Neural progenitor cell (in vitro differentiated cells): ENCODE measurements at regions not wholly inside any gene's neighbourhood (a gene's known extent, or its start where the extent isn't known, plus 50 kb on each side); places are given as distances from the start of the nearest gene placed in this dataset.

Source experiments
- DNase-seq: peaks from one replicate; pipeline ENCODE4 v3.0.0-alpha.2; 2016; ENCODE audit warnings: low spot score
- H2AFZ ChIP-seq: fragments of 200-600 bp; sonication (generic); replicated peaks from 2 replicates; pipeline ENCODE4 v1.6.1; 2016; ENCODE audit warnings: antibody characterized with exemption
- H3F3A ChIP-seq: fragments of 200-600 bp; sonication (generic); 2 replicates; pipeline ENCODE4 v1.6.1; 2016; ENCODE audit warnings: antibody characterized with exemption, low read depth
- H3K27ac ChIP-seq: fragments of 200-600 bp; sonication (generic); 2 replicates; pipeline ENCODE4 v1.5.1; 2016; ENCODE audit warnings: mild to moderate bottlenecking
- H3K27me3 ChIP-seq: fragments of 200-600 bp; sonication (generic); 2 replicates; pipeline ENCODE4 v1.6.1; 2016; ENCODE audit warnings: mild to moderate bottlenecking, moderate library complexity
- H3K36me3 ChIP-seq: fragments of 200-600 bp; sonication (generic); 2 replicates; pipeline ENCODE4 v1.5.1; 2016
- H3K4me1 ChIP-seq: fragments of 200-600 bp; sonication (generic); 2 replicates; pipeline ENCODE4 v1.6.1; 2016; ENCODE audit warnings: mixed run types
- H3K4me2 ChIP-seq: fragments of 200-600 bp; sonication (generic); 2 replicates; pipeline ENCODE4 v1.6.1; 2016
- H3K4me3 ChIP-seq: fragments of 200-600 bp; sonication (generic); 2 replicates; pipeline ENCODE4 v1.5.1; 2016
- H3K79me2 ChIP-seq: fragments of 200-600 bp; sonication (generic); 2 replicates; pipeline ENCODE4 v1.6.1; 2016; ENCODE audit warnings: low read depth
- H3K9ac ChIP-seq: fragments of 200-600 bp; sonication (generic); 2 replicates; pipeline ENCODE4 v1.6.1; 2016
- H3K9me3 ChIP-seq: fragments of 200-600 bp; sonication (generic); 2 replicates; pipeline ENCODE4 v1.5.1; 2016; ENCODE audit warnings: low read depth
- H4K20me1 ChIP-seq: fragments of 200-600 bp; sonication (generic); 2 replicates; pipeline ENCODE4 v1.6.1; 2016; ENCODE audit warnings: low read depth
- H3K27ac Mint-ChIP-seq: 3 replicates; pipeline ENCODE4 v1.8.0; 2021; ENCODE audit warnings: mixed read lengths
- H3K27me3 Mint-ChIP-seq: 2 replicates; pipeline ENCODE4 v1.8.0; 2022; ENCODE audit warnings: low read depth, mild to moderate bottlenecking, inconsistent platforms, moderate library complexity, mixed read lengths; ENCODE audit not compliant: insufficient read depth
- H3K36me3 Mint-ChIP-seq: 3 replicates; pipeline ENCODE4 v1.8.0; 2021; ENCODE audit warnings: mixed read lengths
- H3K4me1 Mint-ChIP-seq: 3 replicates; pipeline ENCODE4 v1.8.0; 2021; ENCODE audit warnings: mixed read lengths
- H3K4me3 Mint-ChIP-seq: 3 replicates; pipeline ENCODE4 v1.8.0; 2021; ENCODE audit warnings: mild to moderate bottlenecking, moderate library complexity, mixed read lengths
- H3K9me3 Mint-ChIP-seq: 3 replicates; pipeline ENCODE4 v1.8.0; 2020; ENCODE audit warnings: mixed read lengths
- CTCF ChIP-seq: fragments of 200-600 bp; sonication (generic); IDR thresholded peaks from 2 replicates; pipeline ENCODE4 v1.5.1; 2017; ENCODE audit warnings: antibody characterized with exemption, mild to moderate bottlenecking
- EZH2 ChIP-seq: fragments of 200-600 bp; sonication (generic); IDR thresholded peaks from 2 replicates; pipeline ENCODE4 v1.6.1; 2017; ENCODE audit warnings: antibody characterized with exemption, mild to moderate bottlenecking, moderate library complexity
- EZH2phosphoT487 ChIP-seq: fragments of 200-600 bp; sonication (generic); IDR thresholded peaks from 2 replicates; pipeline ENCODE4 v1.6.1; 2017; ENCODE audit warnings: antibody characterized with exemption

DNA sequence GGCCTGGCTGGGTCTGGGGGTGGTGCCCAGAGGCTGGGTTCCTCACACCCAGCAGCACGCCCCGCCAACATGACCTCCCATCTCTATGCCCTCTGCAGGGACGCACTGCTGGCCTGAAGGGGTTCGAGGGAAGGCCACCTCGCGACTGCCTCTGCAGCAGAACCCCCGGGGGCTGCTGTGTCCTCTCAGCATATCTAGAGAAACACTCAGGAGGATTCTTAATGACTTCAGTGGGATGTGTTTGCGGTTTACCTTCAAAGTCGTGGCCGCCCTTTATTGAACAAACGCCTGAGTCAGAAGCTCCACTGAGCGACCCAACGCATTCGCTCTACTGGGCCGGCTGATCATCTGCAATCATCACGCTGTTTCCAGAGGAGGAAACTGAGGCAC, 54.8 kb upstream of the GATA5 start:
- Mint-ChIP-seq H3K4me3 (no peak overlapping the region), H3K4me1 (peaks cover 23% of the 10 kb centered on the region), H3K36me3 (no peaks in the 10 kb centered on the region), H3K9me3 (peaks cover 2% of the 10 kb centered on the region), H3K27me3 (peaks cover 8% of the 10 kb centered on the region), H3K27ac (peak overlapping the region; percentile 51)
- Histone ChIP-seq H3K9me3 (no peaks in the 10 kb centered on the region), H3K4me1 (no peaks in the 10 kb centered on the region), H3K36me3 (no peaks in the 10 kb centered on the region), H3F3A (no peaks in the 10 kb centered on the region), H3K27me3 (no peaks in the 10 kb centered on the region), H3K4me3 (no peak overlapping the region), H3K9ac (no peak overlapping the region), H3K4me2 (no peak overlapping the region), H2AFZ (no peak overlapping the region), H4K20me1 (no peaks in the 10 kb centered on the region), H3K27ac (no peak overlapping the region), H3K79me2 (no peaks in the 10 kb centered on the region)
- TF ChIP-seq EZH2 = no peak
- TF ChIP-seq CTCF = no peak
- TF ChIP-seq EZH2phosphoT487 = no peak
- no peak for DNase-seq

- H3K4me3 ChIP-seq = no peak overlapping the region
- H3K4me1 ChIP-seq = no peaks in the 10 kb centered on the region
- H3F3A ChIP-seq = no peaks in the 10 kb centered on the region
- Mint-ChIP-seq H3K36me3 (no peaks in the 10 kb centered on the region), H3K27ac (peak overlapping the region; percentile 53), H3K4me3 (no peak overlapping the region), H3K4me1 (peaks cover 19% of the 10 kb centered on the region), H3K9me3 (no peaks in the 10 kb centered on the region), H3K27me3 (peaks cover 6% of the 10 kb centered on the region)
- no peaks in the 10 kb centered on the region for H3K36me3 ChIP-seq
- no peak overlapping the region for H3K4me2 ChIP-seq
- H3K9me3 ChIP-seq = no peaks in the 10 kb centered on the region
- no peak overlapping the region for H3K9ac ChIP-seq
- no peaks in the 10 kb centered on the region for H3K79me2 ChIP-seq
- no peaks in the 10 kb centered on the region for H3K27me3 ChIP-seq
- no peak overlapping the region for H2AFZ ChIP-seq
- no peak for TF ChIP-seq EZH2phosphoT487
- no peak for TF ChIP-seq CTCF
- no peak for TF ChIP-seq EZH2
- H3K27ac ChIP-seq = no peak overlapping the region
- no peak for DNase-seq
- no peaks in the 10 kb centered on the region for H4K20me1 ChIP-seq
Measured at GRCh38 chr20:62531046-62531838, 55.4 kb upstream of the GATA5 start.

GRCh38 chr20:62532921-62533320, 57.1 kb upstream of the GATA5 start:
- Mint-ChIP-seq H3K36me3 (no peaks in the 10 kb centered on the region), H3K27me3 (peaks cover 6% of the 10 kb centered on the region)
- no peak overlapping the region for H3K4me3 ChIP-seq

More at GRCh38 chr20:62532921-62533320, 57.1 kb upstream of the GATA5 start:
- Histone ChIP-seq H2AFZ (no peak overlapping the region), H3K27me3 (no peaks in the 10 kb centered on the region), H3K27ac (no peak overlapping the region), H3K79me2 (no peaks in the 10 kb centered on the region), H4K20me1 (no peaks in the 10 kb centered on the region), H3K4me2 (no peak overlapping the region), H3K9ac (no peak overlapping the region), H3K36me3 (no peaks in the 10 kb centered on the region), H3K4me1 (no peaks in the 10 kb centered on the region), H3K9me3 (no peaks in the 10 kb centered on the region), H3F3A (no peaks in the 10 kb centered on the region)
- Mint-ChIP-seq H3K27ac (no peak overlapping the region), H3K4me3 (no peak overlapping the region), H3K4me1 (peaks cover 16% of the 10 kb centered on the region), H3K9me3 (no peaks in the 10 kb centered on the region)
- no peak for TF ChIP-seq EZH2phosphoT487
- no peak for TF ChIP-seq EZH2
- TF ChIP-seq CTCF = no peak
- no peak for DNase-seq
